ENCODE measurements at regions not wholly inside any gene's neighbourhood (a gene's known extent, or its start where the extent isn't known, plus 50 kb on each side); places are given as distances from the start of the nearest gene placed in this dataset.
"Not testable (repeated sequence)": the region's sequence is repeated elsewhere in the genome, so short reads cannot be mapped to it uniquely, and the experiment has no call there.

GRCh38 chr4:14399848-14400247, 602.4 kb upstream of the CPEB2 start:
- no peak for DNase-seq

- DNase-seq: no peak
Observed at GRCh38 chr4:14400307-14400706, 602.0 kb upstream of the CPEB2 start.

GRCh38 chr4:14403132-14403531, 599.1 kb upstream of the CPEB2 start:
- no peak for DNase-seq

- no peak for DNase-seq
Observed at GRCh38 chr4:14404730-14405129, 597.6 kb upstream of the CPEB2 start.

GRCh38 chr4:14410516-14410915, 591.8 kb upstream of the CPEB2 start:
- DNase-seq: no peak

- DNase-seq: no peak
Observed at GRCh38 chr4:14415146-14415545, 587.1 kb upstream of the CPEB2 start.

GRCh38 chr4:14419516-14419915, 582.8 kb upstream of the CPEB2 start:
- no peak for DNase-seq

- not testable (repeated sequence) for DNase-seq
Observed at GRCh38 chr4:14426297-14426696, 576.0 kb upstream of the CPEB2 start.

- no peak for DNase-seq
Observed at GRCh38 chr4:14428125-14428524, 574.2 kb upstream of the CPEB2 start.

GRCh38 chr4:14431155-14432134, 570.8 kb upstream of the CPEB2 start:
- no peak for DNase-seq

GRCh38 chr4:14434483-14434882, 567.8 kb upstream of the CPEB2 start:
- DNase-seq: no peak

- no peak for DNase-seq
Observed at GRCh38 chr4:14434916-14435315, 567.4 kb upstream of the CPEB2 start.

GRCh38 chr4:14441561-14441960, 560.7 kb upstream of the CPEB2 start:
- DNase-seq: no peak

GRCh38 chr4:14445882-14446281, 556.4 kb upstream of the CPEB2 start:
- DNase-seq: no peak

GRCh38 chr4:14446311-14446710, 556.0 kb upstream of the CPEB2 start:
- no peak for DNase-seq

GRCh38 chr4:14446904-14447303, 555.4 kb upstream of the CPEB2 start:
- DNase-seq: no peak

GRCh38 chr4:14449308-14449707, 553.0 kb upstream of the CPEB2 start:
- no peak for DNase-seq

- no peak for DNase-seq
Observed at GRCh38 chr4:14452001-14452400, 550.3 kb upstream of the CPEB2 start.

- no peak for DNase-seq
Observed at GRCh38 chr4:14452764-14453163, 549.5 kb upstream of the CPEB2 start.

- no peak for DNase-seq
Observed at GRCh38 chr4:14458463-14458862, 543.8 kb upstream of the CPEB2 start.

GRCh38 chr4:14465057-14465456, 537.2 kb upstream of the CPEB2 start:
- DNase-seq: no peak

GRCh38 chr4:14465507-14465906, 536.8 kb upstream of the CPEB2 start:
- DNase-seq: no peak

- DNase-seq: no peak
Observed at GRCh38 chr4:14478504-14478903, 523.8 kb upstream of the CPEB2 start.

GRCh38 chr4:14496408-14496807, 505.9 kb upstream of the CPEB2 start:
- no peak for DNase-seq

GRCh38 chr4:14496969-14497368, 505.3 kb upstream of the CPEB2 start:
- DNase-seq: no peak
